ENCODE measurements at regions not wholly inside any gene's neighbourhood (a gene's known extent, or its start where the extent isn't known, plus 50 kb on each side); places are given as distances from the start of the nearest gene placed in this dataset.

DNA sequence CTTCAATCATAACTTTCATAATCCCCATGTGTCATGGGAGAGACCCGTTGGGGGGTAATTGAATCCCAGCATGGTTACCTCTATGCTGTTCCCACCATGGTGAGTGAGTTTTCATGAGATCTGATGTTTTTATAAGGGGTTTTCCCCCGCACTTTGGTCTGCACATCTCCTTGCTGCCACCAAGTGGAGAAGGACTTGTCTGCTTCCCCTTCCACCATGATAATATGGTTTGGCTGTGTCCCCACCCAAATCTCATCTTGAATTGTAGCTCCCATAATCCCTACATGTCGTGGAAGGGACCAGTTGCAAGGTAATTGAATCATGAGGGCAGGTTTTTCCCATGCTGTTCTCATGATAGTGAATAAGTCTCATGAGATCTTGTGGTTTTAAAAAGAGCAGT is 524.9 kb downstream of the SLITRK5 start:
- Histone ChIP-seq H3K4me3 (no peak overlapping the region), H3K4me1 (no peaks in the 10 kb centered on the region), H3K36me3 (no peaks in the 10 kb centered on the region), H3K27me3 (ENCODE audit: low read depth) (no peaks in the 10 kb centered on the region), H3K9me3 (replicated peaks) (peaks cover 30% of the 10 kb centered on the region), H3K27ac (replicated peaks) (no peak overlapping the region)
- TF ChIP-seq, protein P1, sequence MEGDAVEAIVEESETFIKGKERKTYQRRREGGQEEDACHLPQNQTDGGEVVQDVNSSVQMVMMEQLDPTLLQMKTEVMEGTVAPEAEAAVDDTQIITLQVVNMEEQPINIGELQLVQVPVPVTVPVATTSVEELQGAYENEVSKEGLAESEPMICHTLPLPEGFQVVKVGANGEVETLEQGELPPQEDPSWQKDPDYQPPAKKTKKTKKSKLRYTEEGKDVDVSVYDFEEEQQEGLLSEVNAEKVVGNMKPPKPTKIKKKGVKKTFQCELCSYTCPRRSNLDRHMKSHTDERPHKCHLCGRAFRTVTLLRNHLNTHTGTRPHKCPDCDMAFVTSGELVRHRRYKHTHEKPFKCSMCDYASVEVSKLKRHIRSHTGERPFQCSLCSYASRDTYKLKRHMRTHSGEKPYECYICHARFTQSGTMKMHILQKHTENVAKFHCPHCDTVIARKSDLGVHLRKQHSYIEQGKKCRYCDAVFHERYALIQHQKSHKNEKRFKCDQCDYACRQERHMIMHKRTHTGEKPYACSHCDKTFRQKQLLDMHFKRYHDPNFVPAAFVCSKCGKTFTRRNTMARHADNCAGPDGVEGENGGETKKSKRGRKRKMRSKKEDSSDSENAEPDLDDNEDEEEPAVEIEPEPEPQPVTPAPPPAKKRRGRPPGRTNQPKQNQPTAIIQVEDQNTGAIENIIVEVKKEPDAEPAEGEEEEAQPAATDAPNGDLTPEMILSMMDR (IDR thresholded peaks at IDR 0.05; ENCODE audit: borderline replicate concordance), result no peak
- no peak for DNase-seq
- intact Hi-C loops (cut with micrococcal nuclease), result no loop called here

DNA sequence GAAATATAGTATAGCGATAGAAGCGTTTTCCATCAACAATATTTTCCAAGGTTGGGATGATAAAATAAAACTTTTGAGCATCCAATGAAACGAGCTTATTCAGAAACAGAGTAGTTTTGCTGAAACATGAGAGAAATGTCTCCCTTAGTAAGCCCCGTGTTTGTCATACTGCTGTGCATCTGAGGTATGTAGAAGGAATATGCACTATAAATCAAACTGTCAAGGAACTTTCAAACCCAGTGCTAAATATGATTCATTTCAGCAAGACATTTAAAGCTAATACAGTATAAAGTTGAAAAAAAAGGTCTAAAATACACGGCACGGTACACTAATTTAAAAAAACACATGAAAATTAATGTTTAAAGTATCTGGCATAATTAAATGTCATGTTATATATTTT is 546.2 kb downstream of the SLITRK5 start:
- TF ChIP-seq, protein P1 (IDR thresholded peaks at IDR 0.05; ENCODE audit: borderline replicate concordance), result no peak
- Histone ChIP-seq H3K4me1 (no peaks in the 10 kb centered on the region), H3K27ac (replicated peaks) (no peak overlapping the region), H3K36me3 (no peaks in the 10 kb centered on the region), H3K27me3 (ENCODE audit: low read depth) (no peaks in the 10 kb centered on the region), H3K9me3 (replicated peaks) (no peaks in the 10 kb centered on the region), H3K4me3 (no peak overlapping the region)
- no peak for DNase-seq
- intact Hi-C loops (cut with micrococcal nuclease), result no loop called here

DNA sequence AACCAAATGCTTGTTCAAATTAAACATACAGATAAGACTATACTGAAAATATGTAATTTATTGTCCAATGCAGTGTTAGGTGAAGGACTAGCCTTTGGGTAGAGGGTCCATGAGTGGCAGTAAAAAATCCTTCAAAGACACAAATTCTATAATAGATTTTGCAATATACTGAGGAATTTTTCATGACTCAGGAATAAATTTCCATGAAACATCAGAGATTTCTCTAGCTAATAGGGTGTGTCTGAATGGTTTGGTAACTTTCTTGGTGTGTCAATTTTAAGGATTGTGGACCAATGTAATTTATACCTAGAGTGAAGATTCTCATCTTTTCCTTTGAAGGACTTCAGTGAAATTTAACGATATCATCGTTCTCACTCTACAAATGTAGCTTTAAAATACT is 546.7 kb downstream of the SLITRK5 start:
- H3K36me3 ChIP-seq, result no peaks in the 10 kb centered on the region
- H3K4me3 ChIP-seq, result no peak overlapping the region
- no peak for DNase-seq
- TF ChIP-seq, protein P1 (IDR thresholded peaks at IDR 0.05; ENCODE audit: borderline replicate concordance), result no peak
- no peak overlapping the region for H3K27ac ChIP-seq (replicated peaks)
- H3K27me3 ChIP-seq (ENCODE audit: low read depth), result no peaks in the 10 kb centered on the region
- H3K9me3 ChIP-seq (replicated peaks), result no peaks in the 10 kb centered on the region
- H3K4me1 ChIP-seq, result no peaks in the 10 kb centered on the region
- intact Hi-C loops (cut with micrococcal nuclease), result no loop called here

DNA sequence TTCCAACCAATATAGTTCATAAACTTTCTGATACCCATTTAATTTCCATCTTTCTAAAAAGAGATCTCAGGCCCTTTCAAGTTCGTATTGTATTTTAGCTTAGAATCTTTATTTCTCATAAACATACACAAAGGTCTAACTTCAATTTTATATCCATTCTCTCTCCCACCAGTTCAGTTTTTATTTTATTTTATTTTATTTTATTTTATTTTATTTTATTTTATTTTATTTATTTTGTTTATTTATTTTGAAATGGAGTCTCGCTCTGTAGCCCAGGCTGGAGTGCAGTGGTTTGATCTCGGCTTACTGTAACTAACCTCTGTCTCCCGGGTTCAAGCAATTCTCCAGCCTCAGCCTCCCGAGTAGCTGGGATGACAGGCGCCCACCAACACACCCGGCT is 552.8 kb downstream of the SLITRK5 start:
- no peaks in the 10 kb centered on the region for H3K27me3 ChIP-seq (ENCODE audit: low read depth)
- H3K4me3 ChIP-seq, result no peak overlapping the region
- intact Hi-C loops (cut with micrococcal nuclease), result no loop called here
- no peaks in the 10 kb centered on the region for H3K4me1 ChIP-seq
- DNase-seq, result no peak
- H3K27ac ChIP-seq (replicated peaks), result no peak overlapping the region
- TF ChIP-seq, protein P1 (IDR thresholded peaks at IDR 0.05; ENCODE audit: borderline replicate concordance), result no peak
- peaks cover 6% of the 10 kb centered on the region for H3K9me3 ChIP-seq (replicated peaks)
- no peaks in the 10 kb centered on the region for H3K36me3 ChIP-seq

DNA sequence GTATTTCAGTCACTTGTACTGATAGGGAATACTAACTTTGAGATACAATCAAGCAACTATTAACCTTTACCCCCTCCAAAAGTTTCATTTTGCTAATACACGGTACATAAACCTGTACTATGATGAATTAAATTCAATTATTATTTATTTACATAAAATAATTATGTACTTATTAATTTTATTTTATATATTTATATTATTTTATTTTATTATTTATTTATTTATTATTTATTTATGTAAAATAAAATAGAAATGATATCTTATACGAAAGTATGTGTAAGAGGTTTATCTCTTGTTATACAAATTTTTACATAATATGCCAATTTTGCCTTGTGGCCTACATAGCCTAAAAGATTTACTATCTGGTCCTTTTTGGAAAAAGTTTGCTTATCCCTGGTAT is 564.3 kb downstream of the SLITRK5 start:
- Histone ChIP-seq H3K9me3 (replicated peaks) (peaks cover 17% of the 10 kb centered on the region), H3K27me3 (ENCODE audit: low read depth) (no peaks in the 10 kb centered on the region), H3K27ac (replicated peaks) (no peak overlapping the region), H3K36me3 (no peaks in the 10 kb centered on the region), H3K4me3 (no peak overlapping the region), H3K4me1 (no peaks in the 10 kb centered on the region)
- no peak for DNase-seq
- TF ChIP-seq, protein P1 (IDR thresholded peaks at IDR 0.05; ENCODE audit: borderline replicate concordance), result no peak
- intact Hi-C loops (cut with micrococcal nuclease), result no loop called here

DNA sequence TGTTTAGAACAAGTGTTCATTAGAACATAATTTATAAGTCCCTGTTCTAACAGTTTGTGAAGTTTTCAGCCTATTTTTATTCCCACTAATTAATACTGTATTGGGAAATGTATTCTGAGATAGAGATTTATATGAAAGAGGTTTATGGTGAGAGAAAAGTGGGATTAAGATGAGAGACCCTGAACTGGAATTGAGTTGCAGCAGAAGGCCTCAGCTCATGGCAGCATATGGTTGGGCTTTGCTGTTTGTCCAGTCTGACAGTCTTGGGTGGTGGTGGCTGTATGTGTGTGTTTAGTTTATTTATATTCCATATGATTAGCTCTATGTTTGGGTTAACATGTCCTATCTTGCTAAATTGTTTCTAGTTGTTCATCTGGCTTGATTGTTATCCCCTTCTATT is 575.1 kb downstream of the SLITRK5 start:
- Histone ChIP-seq H3K9me3 (replicated peaks) (no peaks in the 10 kb centered on the region), H3K4me1 (no peaks in the 10 kb centered on the region), H3K4me3 (no peak overlapping the region), H3K36me3 (no peaks in the 10 kb centered on the region), H3K27me3 (ENCODE audit: low read depth) (no peaks in the 10 kb centered on the region), H3K27ac (replicated peaks) (no peak overlapping the region)
- TF ChIP-seq, protein P1 (IDR thresholded peaks at IDR 0.05; ENCODE audit: borderline replicate concordance), result no peak
- no peak for DNase-seq
- intact Hi-C loops (cut with micrococcal nuclease), result no loop called here

Data from left ventricle myocardium inferior (tissue), 1 donor.